ENCODE measurements at regions not wholly inside any gene's neighbourhood (a gene's known extent, or its start where the extent isn't known, plus 50 kb on each side); places are given as distances from the start of the nearest gene placed in this dataset.

DNA sequence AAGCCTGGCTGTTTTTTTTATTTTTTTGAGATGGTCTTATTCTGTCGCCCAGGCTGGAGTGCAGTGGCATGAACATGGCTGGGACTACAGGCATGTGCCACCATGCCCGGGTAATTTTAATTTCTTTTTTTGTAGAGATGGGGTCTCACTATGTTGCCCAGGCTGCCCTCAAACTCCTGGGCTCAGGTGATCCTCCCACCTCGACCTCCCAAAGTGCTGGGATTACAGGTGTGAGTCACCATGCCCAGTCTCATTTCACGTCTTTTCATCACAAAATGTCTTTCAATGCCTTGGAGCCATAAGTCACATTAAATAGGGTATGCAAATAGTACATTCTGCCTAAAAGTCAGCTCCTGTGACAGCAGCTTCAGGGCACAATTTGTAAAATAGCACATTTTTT is 52.8 kb downstream of the SOX2 start:
- no peak for DNase-seq (ENCODE audit: low spot score)

DNA sequence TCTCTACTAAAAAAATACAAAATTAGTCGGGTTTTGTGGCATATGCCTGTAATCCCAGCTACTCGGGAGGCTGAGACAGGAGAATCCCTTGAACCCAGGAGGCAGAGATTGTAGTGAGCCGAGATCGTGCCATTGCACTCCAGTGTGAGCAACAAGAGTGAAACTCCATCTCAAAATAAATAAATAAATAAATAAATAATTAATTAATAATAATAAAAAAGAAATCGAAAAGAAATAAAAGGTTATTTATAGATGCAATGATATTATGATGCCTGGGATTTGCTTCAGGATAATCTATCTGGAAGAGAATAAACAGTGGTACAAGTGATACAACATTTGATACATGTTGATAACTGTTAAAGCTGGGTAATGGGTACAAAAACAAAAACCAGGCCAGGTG is 58.6 kb downstream of the SOX2 start:
- no peak for DNase-seq (ENCODE audit: low spot score)

DNA sequence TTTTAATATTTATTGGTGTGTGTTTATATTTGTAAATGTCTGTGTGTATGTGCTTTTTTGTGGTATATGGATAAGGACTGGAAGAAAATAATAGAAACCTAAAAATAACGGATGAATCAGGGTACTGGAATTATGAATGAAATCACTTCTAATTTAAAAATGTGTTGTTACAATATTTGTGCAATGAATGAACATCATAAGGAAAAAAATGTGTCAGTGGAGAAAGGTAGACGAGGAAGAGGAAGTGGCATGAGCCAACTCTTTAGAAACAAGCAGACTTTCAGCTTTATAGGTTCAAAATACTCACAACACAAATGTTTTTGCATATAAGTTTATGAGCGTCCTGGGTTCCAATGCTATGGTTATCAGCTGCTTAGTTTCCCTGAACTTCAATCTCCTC is 59.4 kb downstream of the SOX2 start:
- no peak for DNase-seq (ENCODE audit: low spot score)

DNA sequence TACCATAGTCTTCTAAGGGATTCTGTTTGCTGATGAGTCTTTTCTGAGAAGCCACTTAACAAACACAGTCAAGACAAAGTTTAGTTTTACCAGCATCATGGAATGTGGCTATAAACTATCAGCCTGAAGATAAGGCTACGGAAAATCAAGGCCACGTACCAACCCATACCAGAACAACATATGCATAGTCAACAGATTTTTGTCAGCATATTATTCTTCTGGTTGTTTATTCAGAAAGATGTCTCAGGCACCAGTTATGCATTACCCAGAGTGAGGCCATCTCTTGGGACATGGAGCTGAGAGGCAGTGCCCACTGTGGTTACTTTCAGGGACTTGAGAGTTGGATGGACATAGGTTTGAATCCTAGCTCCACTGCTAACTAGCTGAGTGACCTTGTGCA is 60.4 kb downstream of the SOX2 start:
- no peak for DNase-seq (ENCODE audit: low spot score)

DNA sequence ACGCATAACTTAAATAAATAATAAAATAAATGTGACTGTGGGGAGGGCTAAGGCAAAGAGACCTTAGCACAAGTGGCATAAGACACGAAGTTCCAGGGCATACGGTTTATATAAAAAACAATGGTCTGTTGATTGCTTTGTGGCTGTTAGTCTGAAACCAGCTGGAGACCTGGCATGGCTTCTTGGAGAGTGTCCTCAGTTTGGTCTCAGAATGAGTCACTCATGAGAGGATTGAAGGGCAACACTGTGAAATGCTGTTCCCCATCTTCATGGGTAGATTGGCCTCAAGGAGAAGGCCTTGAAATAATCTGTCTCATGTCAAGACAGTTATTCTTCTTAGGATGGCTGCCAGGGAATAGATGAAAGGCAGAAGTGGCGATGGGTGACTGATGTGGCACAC is 62.2 kb downstream of the SOX2 start:
- DNase-seq (ENCODE audit: low spot score): no peak

DNA sequence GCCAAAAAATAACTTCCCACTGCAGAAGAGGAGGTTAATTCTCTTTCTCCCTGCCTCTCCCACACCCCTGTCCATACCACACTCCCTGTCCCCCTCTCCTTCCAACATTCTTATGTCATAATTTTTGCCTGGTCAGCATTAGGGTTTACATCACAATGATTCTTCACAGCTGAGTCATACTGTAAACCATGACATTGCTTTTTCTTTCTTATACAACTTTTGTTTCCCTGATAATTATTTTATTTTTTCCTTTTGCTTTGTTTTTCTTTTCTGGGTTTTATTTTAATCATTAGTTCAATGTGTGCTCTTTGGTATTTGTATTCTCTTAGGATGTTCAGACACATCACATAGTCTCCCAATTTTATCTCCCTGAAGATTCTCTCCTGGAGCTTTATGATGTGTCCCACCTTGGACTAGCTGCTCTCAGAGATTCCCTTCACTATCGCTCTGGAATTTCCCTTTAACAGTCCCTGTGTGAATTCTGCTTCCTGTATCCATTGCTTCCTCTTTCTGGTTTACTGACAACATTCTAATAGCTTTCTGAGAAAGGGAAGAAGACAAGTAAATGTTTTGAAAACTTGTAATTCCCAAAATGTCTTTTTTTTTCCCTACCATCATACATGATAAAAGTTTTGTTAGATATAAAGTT is 70.7 kb downstream of the SOX2 start:
- no peak for DNase-seq (ENCODE audit: low spot score)

DNA sequence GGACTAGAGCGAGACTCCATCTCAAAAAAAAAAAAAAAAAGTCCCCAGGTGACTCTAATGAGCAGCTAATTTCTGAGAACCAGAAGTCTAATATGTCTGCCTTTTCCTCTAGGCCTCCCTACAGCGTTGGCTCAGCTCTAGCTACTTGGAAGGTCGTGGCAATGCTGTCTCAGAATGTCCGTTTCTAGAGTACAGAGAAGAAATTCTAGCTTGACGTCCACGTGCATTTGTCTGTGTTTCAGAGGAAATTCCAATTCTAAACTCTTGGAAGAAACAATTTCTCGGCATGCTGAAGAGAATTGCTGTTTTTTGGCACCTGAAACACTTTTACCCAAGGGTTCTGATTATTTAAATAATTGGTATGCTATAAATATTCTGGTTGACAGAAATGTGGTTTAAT is 78.8 kb downstream of the SOX2 start:
- DNase-seq (ENCODE audit: low spot score): no peak

DNA sequence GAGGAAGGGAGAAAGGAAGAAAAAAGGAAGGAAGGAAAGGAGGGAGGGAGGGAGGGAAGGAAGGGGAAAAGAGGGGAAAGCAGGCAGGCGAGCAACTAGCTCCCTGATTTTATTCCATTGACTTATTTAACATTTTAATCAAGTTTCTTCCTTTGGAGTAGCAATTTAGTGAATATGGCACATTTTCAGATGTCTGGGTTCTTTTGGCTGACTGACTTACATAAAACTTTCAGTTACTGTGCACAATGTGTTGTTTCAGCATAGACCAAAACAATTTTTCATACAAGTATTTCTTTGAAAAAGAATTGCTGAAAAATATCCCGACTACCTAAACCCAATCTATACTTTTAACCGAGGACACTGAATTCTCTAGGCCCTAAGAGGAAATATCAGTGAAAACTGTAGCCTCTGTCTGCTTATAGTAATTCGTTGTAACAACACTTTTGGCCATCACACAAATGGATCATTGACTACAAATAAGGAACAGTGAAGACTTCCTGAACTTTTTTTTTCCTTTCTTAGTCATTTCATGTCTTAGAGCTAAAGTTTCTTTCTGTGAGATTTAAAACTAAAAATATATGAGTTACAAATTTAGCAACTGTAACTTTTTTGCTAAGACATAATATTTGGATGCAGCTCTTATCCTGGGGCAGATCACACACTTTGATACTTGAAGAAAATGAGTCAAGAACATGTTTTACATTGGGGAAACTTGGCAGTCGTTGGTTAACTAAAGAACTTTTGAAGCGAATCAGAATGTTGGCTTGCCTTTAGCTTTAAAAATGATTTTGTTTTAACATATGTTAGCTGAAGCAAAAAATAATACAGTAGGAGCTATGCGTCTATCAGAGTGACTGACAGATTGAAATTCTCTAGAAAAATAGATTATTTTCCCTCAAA is 79.6 kb downstream of the SOX2 start:
- DNase-seq (ENCODE audit: low spot score): no peak

DNA sequence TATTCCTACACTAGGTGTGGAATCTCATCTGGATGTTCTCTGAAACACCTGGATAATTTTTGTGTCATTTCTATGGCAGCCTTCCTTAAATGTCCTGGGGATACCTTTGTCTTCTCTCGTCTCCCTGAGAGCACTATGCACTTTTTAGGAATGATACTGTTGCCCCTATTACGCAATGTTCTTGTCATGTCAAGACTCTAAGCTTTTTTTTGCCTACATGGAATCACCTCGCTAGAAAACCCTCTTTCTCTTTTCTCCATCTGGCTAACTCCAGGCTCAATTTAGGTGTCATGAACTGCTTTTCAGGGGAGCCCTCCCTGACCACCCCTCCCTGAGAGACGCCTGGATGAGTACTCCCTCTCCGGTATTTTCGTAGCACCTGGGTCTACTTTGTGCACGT is 81.3 kb downstream of the SOX2 start:
- DNase-seq (ENCODE audit: low spot score): no peak

DNA sequence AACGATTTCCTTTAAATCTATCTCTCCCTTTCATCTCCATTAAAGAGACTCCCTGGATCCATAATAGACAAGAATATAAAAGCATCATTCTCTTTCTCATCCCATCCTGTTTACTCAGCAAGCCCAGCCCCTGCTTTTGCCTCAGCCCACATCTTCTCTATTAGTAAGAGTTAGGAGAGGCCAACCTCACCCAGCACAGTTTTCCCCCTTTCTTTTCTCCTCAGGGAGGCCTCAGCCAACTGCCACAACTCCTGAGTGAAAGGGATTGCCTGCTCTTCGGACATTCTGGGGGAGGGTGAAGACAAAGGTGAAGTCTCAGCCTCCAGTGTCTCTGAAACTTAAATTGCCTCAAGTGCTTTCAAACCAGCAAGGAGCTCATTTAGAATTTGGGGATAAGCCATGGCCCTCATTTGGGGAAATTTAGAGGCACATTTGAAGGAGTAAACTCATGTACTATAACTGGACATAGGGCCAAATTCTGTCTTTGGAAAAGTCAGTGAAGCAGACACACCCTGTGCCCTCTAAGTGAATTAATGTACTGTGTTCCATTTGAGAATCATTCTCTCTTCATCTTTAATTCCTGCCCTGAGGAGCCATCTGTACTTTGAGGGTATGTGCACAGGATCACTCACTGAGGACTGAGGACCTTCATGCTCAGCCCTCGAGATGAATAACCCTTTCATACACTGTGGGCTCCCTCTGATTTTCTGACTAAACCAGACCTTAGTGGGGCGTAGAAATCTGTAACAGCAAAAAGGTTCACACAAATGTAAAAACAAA is 82.5 kb downstream of the SOX2 start:
- DNase-seq (ENCODE audit: low spot score): no peak

DNA sequence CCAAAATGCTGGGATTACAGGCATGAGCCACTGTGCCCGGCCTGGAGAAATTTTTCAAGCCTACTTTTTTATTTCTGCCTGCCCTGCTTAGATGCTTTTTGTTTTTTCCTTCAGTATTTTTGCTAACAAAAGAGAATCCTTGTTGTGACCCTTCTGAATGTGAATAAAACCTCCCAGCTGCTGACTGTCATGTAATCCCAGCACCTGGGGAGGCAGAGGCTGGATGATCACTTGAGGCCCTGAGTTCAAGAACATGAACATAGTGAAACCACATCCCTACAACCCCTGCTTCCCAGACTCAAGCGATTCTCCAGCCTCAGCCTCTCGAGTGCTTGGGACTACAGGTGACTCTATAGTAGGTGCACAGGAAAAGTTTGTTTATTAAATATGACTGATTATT is 84.9 kb downstream of the SOX2 start:
- DNase-seq (ENCODE audit: low spot score): no peak

DNA sequence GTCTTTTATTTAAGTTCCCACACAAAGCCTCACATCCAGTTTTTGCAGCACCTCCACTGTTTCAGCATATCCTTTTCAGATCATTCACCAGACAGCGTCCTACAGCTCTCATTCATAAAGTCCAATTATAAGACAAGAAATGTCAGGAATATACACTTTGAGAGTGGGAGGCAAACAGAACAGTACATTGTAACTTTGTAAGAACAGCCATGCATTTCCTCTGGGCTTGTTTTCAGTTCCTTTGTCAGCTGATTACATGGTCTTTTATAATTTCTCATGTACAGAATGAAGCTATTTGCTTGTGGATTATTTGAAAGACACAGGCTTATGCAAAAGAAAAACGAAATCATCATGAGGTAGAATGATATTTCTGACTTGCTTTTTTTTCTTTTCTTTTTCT is 85.7 kb downstream of the SOX2 start:
- DNase-seq (ENCODE audit: low spot score): no peak

DNA sequence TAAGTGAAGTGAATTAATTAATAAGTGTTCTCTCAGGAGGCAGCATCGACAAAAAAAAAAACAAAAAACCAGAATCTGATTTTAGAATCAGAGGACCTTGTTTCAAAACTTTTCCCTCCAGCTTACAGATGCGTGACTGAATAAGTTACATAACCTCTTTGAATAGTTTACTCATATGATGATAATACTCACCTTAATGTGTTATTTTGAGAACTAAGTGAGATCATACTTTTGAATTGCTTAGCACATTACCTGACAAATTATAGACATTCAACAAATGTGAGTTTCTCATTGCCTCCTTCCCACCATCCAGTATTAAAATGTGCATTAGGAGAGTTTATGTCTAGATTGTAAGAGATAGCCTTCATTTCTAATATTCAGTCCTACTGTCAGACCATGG is 94.0 kb downstream of the SOX2 start:
- DNase-seq (ENCODE audit: low spot score): no peak

DNA sequence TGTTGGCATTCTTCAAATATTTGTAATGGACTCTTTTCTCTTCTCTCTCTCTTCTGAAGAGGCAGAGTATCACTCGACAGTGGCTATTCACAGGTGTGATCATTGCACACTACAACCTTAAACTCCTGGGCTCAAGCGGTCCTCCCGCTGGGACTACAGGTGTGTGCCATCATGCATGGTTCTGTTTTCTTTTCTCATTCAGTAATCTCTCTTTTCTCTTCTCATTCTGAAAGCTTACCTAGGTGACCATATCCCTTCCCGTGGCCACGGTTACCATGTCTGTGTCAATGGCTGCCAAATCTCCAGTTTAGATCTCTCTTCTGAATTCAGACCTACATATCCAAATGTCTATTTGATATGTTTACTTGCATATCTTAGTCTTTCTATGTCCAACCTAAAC is 96.3 kb downstream of the SOX2 start:
- DNase-seq (ENCODE audit: low spot score): no peak

DNA sequence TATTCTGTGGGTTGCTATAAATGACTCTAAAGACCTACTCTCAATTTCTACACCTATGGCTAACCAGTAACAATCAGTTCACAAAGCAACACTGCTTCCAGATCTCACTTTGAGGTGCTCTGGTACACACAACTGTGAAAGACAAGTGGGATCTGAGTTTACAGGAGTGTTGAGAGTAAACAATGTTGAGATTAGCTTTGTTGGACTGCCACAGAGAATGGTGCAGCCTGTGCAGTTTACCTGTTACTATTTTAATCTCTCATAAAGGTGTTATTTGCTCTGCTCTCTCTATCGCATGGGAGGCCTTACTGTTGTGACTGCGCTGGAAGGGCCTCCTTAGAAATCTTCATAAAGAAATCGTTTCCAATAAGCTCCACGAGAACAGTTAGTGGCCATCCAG is 112.0 kb downstream of the SOX2 start:
- DNase-seq (ENCODE audit: low spot score): no peak

DNA sequence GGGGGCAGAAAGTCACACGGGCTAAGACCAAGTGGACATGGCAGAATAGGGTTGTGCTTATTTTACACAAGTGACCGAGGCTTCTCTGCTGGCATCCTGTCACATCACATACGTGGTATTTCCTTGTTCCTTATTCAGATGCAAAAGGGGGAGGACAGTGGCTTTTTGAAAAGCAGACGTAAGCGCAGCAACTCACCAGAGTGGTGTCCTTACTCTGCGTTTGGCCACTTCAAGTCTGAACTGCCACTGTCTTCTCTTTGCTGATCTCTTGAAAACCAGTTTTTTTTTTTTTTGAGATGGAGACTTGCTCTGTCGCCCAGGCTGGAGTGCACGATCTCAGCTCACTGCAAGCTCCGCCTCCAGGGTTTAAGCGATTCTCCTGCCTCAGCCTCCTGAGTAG is 113.2 kb downstream of the SOX2 start:
- no peak for DNase-seq (ENCODE audit: low spot score)

DNA sequence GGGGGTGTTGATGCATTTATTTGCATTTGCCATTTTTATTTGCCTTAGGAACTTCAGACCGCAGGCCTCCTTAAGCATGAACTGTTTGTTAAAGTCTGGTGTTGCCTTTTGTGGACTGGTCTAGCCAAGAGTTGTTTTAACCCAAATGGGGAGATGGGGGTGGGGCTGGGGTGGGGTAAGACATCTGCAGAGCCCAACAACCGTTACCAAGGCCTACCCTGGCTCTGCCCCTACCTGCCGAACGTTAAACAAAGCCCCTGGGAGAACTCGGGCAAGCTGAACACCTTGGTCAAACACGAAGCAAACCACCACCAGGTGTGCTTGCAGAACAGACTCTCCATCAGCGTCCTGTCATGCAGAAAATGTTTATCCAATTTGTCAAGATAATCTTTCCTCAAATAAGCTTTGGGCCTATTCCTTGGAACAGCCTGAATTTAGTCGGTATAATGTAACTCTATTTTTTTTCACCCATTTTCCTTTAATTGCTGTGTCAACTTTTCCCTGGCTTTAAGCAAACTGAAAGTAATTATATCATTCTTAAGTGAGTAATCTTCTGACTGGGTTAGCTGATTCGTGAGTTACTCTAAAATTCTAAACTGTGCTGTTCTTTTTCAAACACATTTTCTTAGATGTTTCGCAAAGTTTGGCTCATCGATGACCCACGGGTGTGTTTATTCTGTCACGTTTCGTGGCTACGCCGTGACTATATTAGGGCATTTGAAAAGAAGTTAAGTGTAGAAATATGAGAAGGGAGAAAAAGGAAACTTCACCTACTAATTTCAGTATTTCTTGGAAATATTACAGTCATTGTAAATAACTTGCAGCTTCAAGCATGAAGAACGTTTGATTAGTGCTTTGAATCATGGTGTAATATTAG is 127.6 kb downstream of the SOX2 start:
- DNase-seq (ENCODE audit: low spot score): no peak

DNA sequence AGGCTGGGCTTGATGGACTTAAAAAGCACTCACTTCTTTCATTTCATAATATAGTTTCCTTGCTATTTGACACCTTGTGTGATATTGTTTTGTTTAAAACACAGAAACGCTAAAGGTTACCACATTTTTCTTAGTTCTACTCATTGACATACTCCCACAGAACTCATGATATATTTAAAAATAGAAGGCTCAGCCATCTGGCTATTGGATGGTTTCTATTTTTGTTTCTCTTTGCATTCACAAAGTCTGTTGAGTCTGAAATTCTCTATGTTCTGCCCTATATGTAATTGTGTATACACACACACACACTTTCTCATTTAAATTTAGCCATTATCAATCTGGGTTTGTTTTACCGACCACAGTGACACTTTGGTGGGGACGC is 128.2 kb downstream of the SOX2 start:
- DNase-seq (ENCODE audit: low spot score): no peak

DNA sequence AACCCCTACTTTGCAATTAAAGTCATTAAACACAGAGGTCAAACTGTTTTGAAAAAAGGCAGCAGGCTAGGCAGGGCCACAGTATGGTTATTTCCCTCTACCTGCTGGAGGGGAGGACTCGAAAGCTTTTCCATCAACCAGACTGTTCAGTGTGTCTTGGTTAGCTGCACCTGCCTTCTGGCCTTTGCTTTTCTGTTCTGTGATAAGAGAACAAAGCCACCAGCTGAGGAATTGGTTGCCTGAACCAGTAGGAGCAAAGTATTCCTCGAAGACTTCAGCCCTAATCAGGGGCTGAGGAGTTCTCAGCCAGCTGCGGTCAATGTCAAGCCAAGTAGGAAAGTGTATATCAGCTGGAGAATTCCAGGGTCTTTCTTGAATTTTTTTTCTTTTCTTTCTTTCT is 132.5 kb downstream of the SOX2 start:
- DNase-seq (ENCODE audit: low spot score): no peak

DNA sequence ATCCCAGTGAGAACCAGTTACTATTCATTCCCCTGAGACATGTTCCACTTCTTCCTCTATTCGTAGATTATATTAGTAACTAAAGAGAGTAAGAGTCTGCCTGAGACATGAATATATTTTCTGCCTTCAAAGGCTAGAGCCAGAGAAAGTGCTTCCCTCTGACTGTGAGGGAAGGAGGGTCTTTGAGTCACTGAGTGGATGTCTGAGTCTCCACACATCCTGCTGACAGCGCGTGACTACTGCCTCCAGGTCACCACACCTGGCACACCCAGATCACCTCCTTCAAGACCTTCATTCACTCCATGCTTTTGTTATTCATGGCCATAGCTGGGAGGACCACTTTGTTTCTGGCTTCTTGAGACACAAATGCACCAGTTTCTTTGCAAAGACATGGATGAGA is 135.6 kb downstream of the SOX2 start:
- DNase-seq (ENCODE audit: low spot score): no peak

DNA sequence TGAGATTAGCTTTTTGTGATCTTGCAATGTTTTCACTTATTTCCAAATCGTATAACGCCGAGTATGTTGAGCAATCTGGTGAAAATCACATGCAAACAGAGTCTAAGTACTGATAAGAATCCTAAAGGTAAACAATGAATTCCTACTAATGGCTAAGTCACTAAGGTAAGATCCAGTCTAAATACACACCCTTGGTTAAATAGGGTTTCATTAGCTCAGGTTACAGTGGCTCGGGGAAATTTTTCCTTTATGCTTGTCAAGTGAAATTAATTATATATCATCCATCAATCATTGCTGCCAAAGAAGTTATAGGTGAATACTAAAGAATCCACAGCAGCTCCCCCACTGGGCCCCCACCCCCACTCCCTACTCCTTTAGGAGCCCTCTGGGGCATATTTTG is 139.3 kb downstream of the SOX2 start:
- DNase-seq (ENCODE audit: low spot score): no peak

DNA sequence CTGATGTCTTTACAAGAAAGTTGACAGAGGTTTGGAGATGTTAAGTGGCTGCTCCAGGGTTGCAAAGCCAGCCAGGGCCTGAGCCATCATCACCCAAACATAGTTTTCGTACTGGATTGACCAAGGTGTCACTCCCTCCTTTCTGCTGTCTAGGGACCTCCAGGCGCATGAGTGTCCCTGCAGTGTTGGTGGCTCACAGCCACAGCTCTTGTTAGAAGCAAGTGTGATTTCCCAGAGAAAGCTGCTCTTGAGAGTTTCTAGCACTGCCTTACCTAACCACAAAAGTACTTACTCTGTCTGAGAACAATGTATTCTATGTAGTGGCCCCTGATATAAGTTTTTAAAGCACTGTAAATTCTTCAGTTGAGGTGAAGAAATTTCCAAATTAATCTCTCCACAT is 144.1 kb downstream of the SOX2 start:
- no peak for DNase-seq (ENCODE audit: low spot score)
